ENCODE measurements at regions not wholly inside any gene's neighbourhood (a gene's known extent, or its start where the extent isn't known, plus 50 kb on each side); places are given as distances from the start of the nearest gene placed in this dataset.

DNA sequence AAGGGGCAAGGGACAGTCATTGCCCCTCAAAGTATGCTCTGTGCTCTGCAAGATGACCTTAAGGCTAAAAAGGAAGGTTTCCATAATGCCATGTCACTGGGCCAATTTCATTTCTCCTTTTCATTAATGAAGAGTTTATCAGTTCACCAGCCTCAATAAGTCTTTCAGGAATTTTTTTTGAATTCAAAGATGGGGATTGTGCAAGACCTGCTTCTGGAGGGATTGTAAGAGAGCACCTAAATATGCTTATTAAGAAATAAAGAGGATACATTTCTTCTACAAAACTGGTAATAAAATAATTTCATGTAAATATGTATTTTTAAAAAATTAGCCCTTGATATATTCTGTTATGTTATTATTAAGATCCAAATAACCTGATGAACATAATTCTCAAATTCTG, 86.8 kb upstream of the RGS4 start:
- POLR2A ChIA-PET: no interaction called here
- H3K9me3 ChIP-seq (ENCODE audit: control insufficient read depth, insufficient read depth, low read length): peaks cover 4% of the 10 kb centered on the region; the same call in 1 of the 2 replicates
- no peak overlapping the region for H3K27ac ChIP-seq (ENCODE audit: low read depth, low read length)
- TF ChIP-seq, protein P1, sequence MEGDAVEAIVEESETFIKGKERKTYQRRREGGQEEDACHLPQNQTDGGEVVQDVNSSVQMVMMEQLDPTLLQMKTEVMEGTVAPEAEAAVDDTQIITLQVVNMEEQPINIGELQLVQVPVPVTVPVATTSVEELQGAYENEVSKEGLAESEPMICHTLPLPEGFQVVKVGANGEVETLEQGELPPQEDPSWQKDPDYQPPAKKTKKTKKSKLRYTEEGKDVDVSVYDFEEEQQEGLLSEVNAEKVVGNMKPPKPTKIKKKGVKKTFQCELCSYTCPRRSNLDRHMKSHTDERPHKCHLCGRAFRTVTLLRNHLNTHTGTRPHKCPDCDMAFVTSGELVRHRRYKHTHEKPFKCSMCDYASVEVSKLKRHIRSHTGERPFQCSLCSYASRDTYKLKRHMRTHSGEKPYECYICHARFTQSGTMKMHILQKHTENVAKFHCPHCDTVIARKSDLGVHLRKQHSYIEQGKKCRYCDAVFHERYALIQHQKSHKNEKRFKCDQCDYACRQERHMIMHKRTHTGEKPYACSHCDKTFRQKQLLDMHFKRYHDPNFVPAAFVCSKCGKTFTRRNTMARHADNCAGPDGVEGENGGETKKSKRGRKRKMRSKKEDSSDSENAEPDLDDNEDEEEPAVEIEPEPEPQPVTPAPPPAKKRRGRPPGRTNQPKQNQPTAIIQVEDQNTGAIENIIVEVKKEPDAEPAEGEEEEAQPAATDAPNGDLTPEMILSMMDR (IDR thresholded peaks at IDR 0.05; ENCODE audit: low read depth, low read length): no peak
- H3K4me3 ChIP-seq (ENCODE audit: low read depth, low read length): no peak overlapping the region
- CTCF ChIA-PET: no interaction called here
- no peaks in the 10 kb centered on the region for H3K27me3 ChIP-seq (ENCODE audit: control insufficient read depth, insufficient read depth, low read length)
- no peak for DNase-seq (ENCODE audit: low read depth, low spot score)

DNA sequence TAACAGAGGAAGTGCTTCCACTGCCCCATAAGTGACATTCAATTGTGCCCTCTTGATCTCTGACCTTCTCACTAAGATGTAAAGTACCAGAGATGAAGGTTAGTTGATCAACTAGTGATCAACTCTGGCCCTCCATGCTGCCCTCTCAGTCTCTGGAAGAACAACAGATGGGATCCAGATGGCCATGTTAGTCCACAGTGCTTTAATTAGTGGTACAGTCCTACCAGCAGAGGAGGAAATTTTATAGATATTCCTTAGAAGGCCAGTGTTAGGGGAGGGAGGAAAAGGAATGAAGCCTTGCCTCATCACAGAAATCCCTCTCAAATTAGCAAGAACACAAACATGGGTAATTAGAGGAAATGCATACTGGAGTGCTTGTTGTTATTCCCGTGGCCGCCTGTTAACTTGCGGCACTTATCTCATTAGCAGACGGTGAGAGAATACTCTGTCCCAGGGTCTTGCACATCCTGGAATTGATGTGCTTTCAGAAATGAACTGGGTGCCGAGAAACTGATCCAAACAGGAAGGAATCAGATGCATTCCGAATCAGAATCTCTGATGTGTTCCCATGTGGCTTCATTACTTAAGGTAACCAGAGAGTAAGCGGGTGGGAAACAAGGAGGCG, 91.1 kb upstream of the RGS4 start:
- Histone ChIP-seq H3K27ac (ENCODE audit: low read depth, low read length) (no peak overlapping the region), H3K27me3 (ENCODE audit: control insufficient read depth, insufficient read depth, low read length) (no peaks in the 10 kb centered on the region), H3K4me3 (ENCODE audit: low read depth, low read length) (no peak overlapping the region), H3K9me3 (ENCODE audit: control insufficient read depth, insufficient read depth, low read length) (peaks cover 4% of the 10 kb centered on the region; the same call in 1 of the 2 replicates)
- ChIA-PET CTCF (no interaction called here), POLR2A (no interaction called here)
- no peak for DNase-seq (ENCODE audit: low read depth, low spot score)
- TF ChIP-seq, protein P1 (IDR thresholded peaks at IDR 0.05; ENCODE audit: low read depth, low read length): no peak

DNA sequence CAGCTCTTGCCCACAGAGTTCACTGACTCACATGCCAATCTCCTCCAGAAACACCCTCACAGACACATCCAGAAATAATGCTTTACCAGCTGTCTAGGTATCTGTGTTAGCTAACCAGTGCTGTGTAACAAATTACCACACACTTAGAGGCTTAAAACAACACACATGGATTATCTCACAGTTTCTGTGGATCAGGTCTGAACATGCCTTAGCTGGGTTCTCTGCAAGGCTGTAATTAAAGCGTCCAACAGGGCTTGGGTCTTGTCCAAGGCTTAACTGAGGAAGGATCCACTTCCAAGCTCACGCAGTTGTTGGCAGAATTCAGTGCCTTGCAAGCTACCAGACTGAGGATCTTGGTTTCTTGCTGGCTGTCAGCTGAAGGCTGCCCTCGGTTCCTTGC, 92.5 kb upstream of the RGS4 start:
- ChIA-PET CTCF (interaction anchor here (1.3 kb wide), 1 partner anchor 8 kb away, joined by 3 read pairs; no protein-coding TSS in a partner anchor), POLR2A (no interaction called here)
- Histone ChIP-seq H3K27me3 (ENCODE audit: control insufficient read depth, insufficient read depth, low read length) (no peaks in the 10 kb centered on the region), H3K9me3 (ENCODE audit: control insufficient read depth, insufficient read depth, low read length) (peaks cover 4% of the 10 kb centered on the region; the same call in 1 of the 2 replicates), H3K4me3 (ENCODE audit: low read depth, low read length) (no peak overlapping the region), H3K27ac (ENCODE audit: low read depth, low read length) (no peak overlapping the region)
- DNase-seq (ENCODE audit: low read depth, low spot score): no peak
- TF ChIP-seq, protein P1 (IDR thresholded peaks at IDR 0.05; ENCODE audit: low read depth, low read length): no peak

DNA sequence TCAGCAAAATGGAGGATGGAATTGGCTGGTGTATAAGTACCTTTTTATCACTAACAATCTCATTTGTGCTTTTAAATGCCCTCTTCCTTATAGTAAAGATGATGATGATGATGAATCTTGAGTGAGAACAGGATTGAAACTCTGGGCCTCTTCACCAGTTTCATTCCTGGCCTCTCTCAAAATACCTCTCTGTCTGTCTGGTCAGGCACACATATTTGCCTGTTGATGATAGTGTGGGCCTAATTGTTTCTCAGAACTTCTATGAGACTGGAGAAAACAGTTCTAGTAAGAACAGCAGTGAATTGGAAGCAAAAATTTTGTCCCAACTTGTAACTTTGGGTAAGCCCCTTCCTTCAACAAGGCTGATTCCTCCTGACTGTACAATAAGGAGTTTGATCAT, 94.4 kb upstream of the RGS4 start:
- no peak for DNase-seq (ENCODE audit: low read depth, low spot score)
- POLR2A ChIA-PET: no interaction called here
- no peak overlapping the region for H3K27ac ChIP-seq (ENCODE audit: low read depth, low read length)
- H3K4me3 ChIP-seq (ENCODE audit: low read depth, low read length): no peak overlapping the region
- CTCF ChIA-PET: no interaction called here
- H3K9me3 ChIP-seq (ENCODE audit: control insufficient read depth, insufficient read depth, low read length): peaks cover 4% of the 10 kb centered on the region; the same call in 1 of the 2 replicates
- H3K27me3 ChIP-seq (ENCODE audit: control insufficient read depth, insufficient read depth, low read length): no peaks in the 10 kb centered on the region
- TF ChIP-seq, protein P1 (IDR thresholded peaks at IDR 0.05; ENCODE audit: low read depth, low read length): no peak

DNA sequence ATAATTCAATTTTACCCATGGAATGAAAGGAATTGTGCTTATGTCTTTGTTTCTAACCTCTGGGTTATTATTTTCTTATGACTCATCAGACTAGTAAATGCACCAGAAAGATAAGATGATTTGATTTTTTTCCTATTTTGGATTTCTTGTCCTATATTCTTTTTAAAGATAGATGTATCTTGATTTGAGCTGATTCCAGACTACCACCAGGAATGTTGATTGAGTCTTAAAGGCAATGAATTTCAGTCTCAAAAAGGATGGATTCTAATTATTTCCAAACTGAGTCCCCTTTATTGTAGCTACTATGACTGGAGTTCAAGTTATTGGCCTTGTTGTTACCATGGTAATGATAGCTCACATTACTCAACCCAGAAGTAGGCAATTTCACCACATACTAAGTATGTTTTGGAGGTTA, 95.8 kb upstream of the RGS4 start:
- TF ChIP-seq, protein P1 (IDR thresholded peaks at IDR 0.05; ENCODE audit: low read depth, low read length): no peak
- ChIA-PET POLR2A (no interaction called here), CTCF (no interaction called here)

More for the DNA sequence above, 95.8 kb upstream of the RGS4 start:
- no peak overlapping the region for H3K27ac ChIP-seq (ENCODE audit: low read depth, low read length)
- no peak for DNase-seq (ENCODE audit: low read depth, low spot score)
- H3K4me3 ChIP-seq (ENCODE audit: low read depth, low read length): no peak overlapping the region
- no peaks in the 10 kb centered on the region for H3K27me3 ChIP-seq (ENCODE audit: control insufficient read depth, insufficient read depth, low read length)
- H3K9me3 ChIP-seq (ENCODE audit: control insufficient read depth, insufficient read depth, low read length): no peaks in the 10 kb centered on the region
